H1 (cell line): ENCODE measurements at regions not wholly inside any gene's neighbourhood (a gene's known extent, or its start where the extent isn't known, plus 50 kb on each side); places are given as distances from the start of the nearest gene placed in this dataset.

Experiments
- EP300 ChIP-seq, 2 experiments: IDR thresholded peaks; 1 replicate in 1 of 2; 2 replicates in 1 of 2; pipeline ENCODE4 v1.6.1; 2011 to 2012; ENCODE audit warnings: low read depth in 2 of 2, low read length in 2 of 2, mild to moderate bottlenecking in 2 of 2, borderline replicate concordance in 1 of 2, inconsistent platforms in 1 of 2, moderate library complexity in 1 of 2
- TF ChIP-seq, protein P1 (sequence below): IDR thresholded peaks from 2 replicates; pipeline ENCODE4 v1.6.1; 2012; ENCODE audit warnings: inconsistent platforms

DNA sequence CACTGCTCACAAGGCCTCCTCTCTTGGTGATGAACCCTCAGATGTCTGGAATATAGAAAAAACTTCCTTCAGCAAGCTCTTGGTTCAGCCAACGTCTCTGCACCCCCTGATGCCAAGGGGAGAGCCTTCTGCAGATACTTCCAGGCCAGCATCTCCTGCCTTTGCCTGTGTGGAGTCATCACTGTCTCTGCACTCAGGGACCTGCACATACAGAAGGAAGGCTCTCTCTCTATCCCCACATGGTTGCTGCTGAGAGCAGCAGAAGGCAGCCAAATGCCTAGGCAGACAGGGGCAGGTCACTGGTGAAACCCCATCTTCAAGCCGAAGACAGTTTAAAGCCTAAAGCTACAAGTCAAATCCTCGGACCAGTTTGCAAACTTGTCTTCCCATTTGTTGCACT, 137.6 kb downstream of the WDR11 start:
- TF ChIP-seq EP300 (IDR thresholded peaks at IDR 0.05; ENCODE audit: borderline replicate concordance in 1 of 2, low read depth in 2 of 2, low read length in 2 of 2): no peak
- TF ChIP-seq, protein P1, sequence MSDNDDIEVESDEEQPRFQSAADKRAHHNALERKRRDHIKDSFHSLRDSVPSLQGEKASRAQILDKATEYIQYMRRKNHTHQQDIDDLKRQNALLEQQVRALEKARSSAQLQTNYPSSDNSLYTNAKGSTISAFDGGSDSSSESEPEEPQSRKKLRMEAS: no peak
